ENCODE measurements at regions not wholly inside any gene's neighbourhood (a gene's known extent, or its start where the extent isn't known, plus 50 kb on each side); places are given as distances from the start of the nearest gene placed in this dataset.

DNA sequence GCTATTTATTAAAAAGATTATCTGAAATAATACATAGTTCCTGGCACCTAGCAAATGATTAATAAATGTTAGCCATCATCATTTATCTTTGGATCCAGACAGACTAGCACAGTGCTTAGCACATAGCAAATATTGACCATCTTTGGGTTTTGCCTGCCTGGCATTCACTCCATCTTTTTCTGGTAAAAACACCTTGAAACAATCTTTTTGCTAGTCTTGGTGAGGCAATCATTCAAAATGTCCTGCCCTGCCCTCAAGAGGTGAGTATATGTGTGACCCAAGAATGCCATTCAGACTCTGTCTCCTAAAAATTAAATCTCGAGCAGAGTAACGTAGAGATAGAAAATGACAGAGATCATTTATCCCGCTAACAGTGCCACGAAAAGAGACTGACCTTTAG is 78.3 kb upstream of the ZNF280D start:
- in situ Hi-C loops (cut with HindIII; ENCODE audit: low pct_ligation_motif_present, low sequenced_read_pairs), result no loop called here
- DNase-seq, result no peak
- TF ChIP-seq CTCF (IDR thresholded peaks at IDR 0.05; ENCODE audit: low read depth, low read length, missing control alignments), result no peak
- H3K36me3 ChIP-seq (replicated peaks), result no peaks in the 10 kb centered on the region
- no peak overlapping the region for H3K4me3 ChIP-seq (ENCODE audit: low read depth, low read length)
- no peaks in the 10 kb centered on the region for H3K27me3 ChIP-seq (replicated peaks)
- no peak overlapping the region for H3K27ac ChIP-seq

DNA sequence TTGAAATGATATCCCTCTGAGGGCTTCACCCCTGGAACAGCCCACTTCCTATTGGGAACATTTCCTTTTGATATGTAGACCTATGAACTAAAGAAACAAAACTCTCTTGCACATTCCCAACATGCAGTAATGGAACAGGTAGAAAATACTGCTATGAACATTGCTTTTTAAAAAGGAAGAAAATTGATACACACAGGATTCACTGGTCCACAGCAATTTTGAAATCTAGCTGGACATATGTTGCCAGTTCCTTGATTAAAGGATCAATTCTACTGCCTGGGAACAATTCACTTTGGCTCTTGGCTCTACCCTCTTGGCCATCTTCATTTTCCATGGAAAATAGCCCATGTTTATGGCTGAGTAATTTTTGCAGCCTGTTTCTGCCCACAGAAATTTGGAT is 74.9 kb upstream of the ZNF280D start:
- H3K27me3 ChIP-seq (replicated peaks), result no peaks in the 10 kb centered on the region
- H3K36me3 ChIP-seq (replicated peaks), result no peaks in the 10 kb centered on the region
- H3K27ac ChIP-seq, result no peak overlapping the region
- in situ Hi-C loops (cut with HindIII; ENCODE audit: low pct_ligation_motif_present, low sequenced_read_pairs), result no loop called here
- DNase-seq, result no peak
- H3K4me3 ChIP-seq (ENCODE audit: low read depth, low read length), result no peak overlapping the region
- TF ChIP-seq CTCF (IDR thresholded peaks at IDR 0.05; ENCODE audit: low read depth, low read length, missing control alignments), result no peak

GRCh38 chr15:56806148-56806536 is 72.8 kb upstream of the ZNF280D start:
- H3K36me3 ChIP-seq (replicated peaks), result no peaks in the 10 kb centered on the region
- no peak overlapping the region for H3K4me3 ChIP-seq (ENCODE audit: low read depth, low read length)
- H3K27ac ChIP-seq, result peak overlapping the region; percentile 67
- no peak for DNase-seq
- TF ChIP-seq CTCF (IDR thresholded peaks at IDR 0.05; ENCODE audit: low read depth, low read length, missing control alignments), result no peak
- in situ Hi-C loops (cut with HindIII; ENCODE audit: low pct_ligation_motif_present, low sequenced_read_pairs), result no loop called here
- H3K27me3 ChIP-seq (replicated peaks), result no peaks in the 10 kb centered on the region

GRCh38 chr15:56805466-56806147 is 72.3 kb upstream of the ZNF280D start:
- H3K27ac ChIP-seq, result peak overlapping the region; percentile 67

DNA sequence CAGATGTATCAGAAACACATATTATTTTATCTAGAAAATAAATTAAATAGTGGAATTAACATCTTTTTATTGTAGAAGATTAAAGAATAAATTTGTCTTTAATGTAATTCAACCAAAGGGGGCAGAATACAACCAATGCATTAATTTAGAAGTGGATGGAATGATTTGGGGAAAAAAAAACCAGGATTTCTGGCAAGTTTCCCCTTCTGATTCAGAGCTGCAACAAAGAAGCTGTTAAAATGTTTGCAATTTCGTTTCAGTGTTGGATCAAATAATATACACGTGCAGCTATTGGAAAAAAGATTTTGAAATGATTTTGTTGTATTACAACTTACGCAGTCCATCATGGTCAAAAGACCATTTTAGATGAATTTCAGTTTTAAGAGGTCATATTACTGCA is 71.6 kb upstream of the ZNF280D start:
- Histone ChIP-seq H3K27me3 (replicated peaks) (no peaks in the 10 kb centered on the region), H3K27ac (no peak overlapping the region), H3K36me3 (replicated peaks) (no peaks in the 10 kb centered on the region), H3K4me3 (ENCODE audit: low read depth, low read length) (no peak overlapping the region)
- no peak for DNase-seq
- in situ Hi-C loops (cut with HindIII; ENCODE audit: low pct_ligation_motif_present, low sequenced_read_pairs), result no loop called here
- TF ChIP-seq CTCF (IDR thresholded peaks at IDR 0.05; ENCODE audit: low read depth, low read length, missing control alignments), result no peak

More at GRCh38 chr15:56805466-56806147, 72.3 kb upstream of the ZNF280D start:
- Histone ChIP-seq H3K27me3 (replicated peaks) (no peaks in the 10 kb centered on the region), H3K36me3 (replicated peaks) (no peaks in the 10 kb centered on the region), H3K4me3 (ENCODE audit: low read depth, low read length) (no peak overlapping the region)
- TF ChIP-seq CTCF (IDR thresholded peaks at IDR 0.05; ENCODE audit: low read depth, low read length, missing control alignments), result no peak
- peak; percentile 91 for DNase-seq
- in situ Hi-C loops (cut with HindIII; ENCODE audit: low pct_ligation_motif_present, low sequenced_read_pairs), result no loop called here

DNA sequence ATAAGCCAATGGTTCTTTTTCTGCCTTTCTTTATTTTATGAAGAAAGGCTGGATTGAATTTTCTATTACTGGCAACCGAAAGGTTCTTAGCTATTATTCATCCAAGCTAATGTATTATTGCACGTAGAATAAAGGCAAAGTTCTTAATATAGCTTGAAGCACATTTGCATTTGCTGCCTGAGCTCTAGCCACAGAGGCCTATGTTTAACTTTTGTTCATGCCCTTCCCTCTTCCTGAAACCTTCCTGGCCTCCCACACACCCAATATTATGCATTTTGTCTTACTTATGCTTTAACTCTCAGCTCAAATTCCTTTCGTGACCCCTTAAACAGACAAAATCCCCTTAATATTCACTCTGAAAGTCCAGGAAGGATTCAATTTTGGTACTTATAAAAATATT is 71.0 kb upstream of the ZNF280D start:
- TF ChIP-seq CTCF (IDR thresholded peaks at IDR 0.05; ENCODE audit: low read depth, low read length, missing control alignments), result no peak
- H3K27me3 ChIP-seq (replicated peaks), result no peaks in the 10 kb centered on the region
- no peaks in the 10 kb centered on the region for H3K36me3 ChIP-seq (replicated peaks)
- H3K4me3 ChIP-seq (ENCODE audit: low read depth, low read length), result no peak overlapping the region
- no peak overlapping the region for H3K27ac ChIP-seq
- no peak for DNase-seq
- in situ Hi-C loops (cut with HindIII; ENCODE audit: low pct_ligation_motif_present, low sequenced_read_pairs), result no loop called here
